SKM-1 treated with dmso at 0.1 percent for 144 hours (cell line): ENCODE measurements at regions not wholly inside any gene's neighbourhood (a gene's known extent, or its start where the extent isn't known, plus 50 kb on each side); places are given as distances from the start of the nearest gene placed in this dataset.
"Not testable (repeated sequence)": the region's sequence is repeated elsewhere in the genome, so short reads cannot be mapped to it uniquely, and the experiment has no call there.

Source experiments
- DNase-seq: peaks from one replicate; lab custom pipeline; 2025; ENCODE audit not compliant: unreplicated experiment; lab: John Stamatoyannopoulos, UW

DNA sequence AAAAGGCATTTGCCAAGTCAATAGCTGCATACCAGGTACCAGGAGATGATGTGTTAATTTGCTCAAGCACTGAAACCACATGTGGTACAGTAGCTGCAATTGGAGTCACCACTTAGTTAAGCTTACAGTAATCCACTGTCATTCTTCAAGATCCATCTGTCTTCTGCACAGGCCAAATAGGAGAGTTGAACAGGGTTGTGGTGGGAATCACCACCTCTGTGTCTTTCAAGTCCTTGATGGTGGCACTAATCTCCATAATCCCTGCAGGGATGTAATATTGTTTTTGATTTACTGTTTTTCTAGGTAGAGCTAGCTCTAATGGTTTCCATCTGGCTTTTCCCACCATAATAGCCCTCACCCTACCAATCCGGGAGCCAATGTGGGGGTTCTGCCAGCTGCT is 91.9 kb downstream of the FCRL5 start:
- no peak for DNase-seq

DNA sequence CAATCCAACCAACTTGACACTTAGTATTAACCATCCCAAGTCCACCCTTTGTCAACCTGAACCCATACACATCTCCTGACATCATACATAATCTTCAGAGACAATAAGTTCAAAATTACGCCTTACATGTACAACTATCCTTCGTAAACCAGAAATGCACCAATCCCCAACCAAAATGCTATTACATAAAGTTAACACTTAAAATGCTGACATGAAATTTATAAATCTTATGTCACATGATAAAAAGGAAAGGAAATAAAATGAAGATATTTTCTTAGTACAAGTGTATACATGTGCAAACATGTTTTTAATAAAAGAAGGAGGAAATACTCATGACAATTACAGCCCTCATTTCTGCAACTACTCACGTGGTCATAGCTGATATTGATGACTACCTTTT is 95.0 kb downstream of the FCRL5 start:
- DNase-seq = no peak

DNA sequence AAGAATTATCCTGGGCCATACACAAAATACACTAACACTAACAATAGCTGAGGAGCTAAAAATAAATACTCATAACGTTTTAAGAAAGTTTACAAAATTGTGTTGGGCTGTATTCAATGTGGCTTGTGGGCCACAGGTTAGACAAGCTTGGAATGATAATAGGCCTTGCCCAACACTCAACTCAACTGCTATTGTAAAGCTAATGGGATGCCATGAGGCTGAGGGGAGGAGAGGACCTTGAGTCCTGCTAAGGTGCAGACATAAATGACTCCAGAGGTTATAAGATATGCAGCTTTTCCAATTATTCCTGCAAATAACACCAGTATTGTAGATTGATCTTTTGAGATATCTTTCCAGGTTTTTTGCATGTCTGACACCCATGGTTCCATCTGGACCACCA is 97.0 kb downstream of the FCRL5 start:
- no peak for DNase-seq

DNA sequence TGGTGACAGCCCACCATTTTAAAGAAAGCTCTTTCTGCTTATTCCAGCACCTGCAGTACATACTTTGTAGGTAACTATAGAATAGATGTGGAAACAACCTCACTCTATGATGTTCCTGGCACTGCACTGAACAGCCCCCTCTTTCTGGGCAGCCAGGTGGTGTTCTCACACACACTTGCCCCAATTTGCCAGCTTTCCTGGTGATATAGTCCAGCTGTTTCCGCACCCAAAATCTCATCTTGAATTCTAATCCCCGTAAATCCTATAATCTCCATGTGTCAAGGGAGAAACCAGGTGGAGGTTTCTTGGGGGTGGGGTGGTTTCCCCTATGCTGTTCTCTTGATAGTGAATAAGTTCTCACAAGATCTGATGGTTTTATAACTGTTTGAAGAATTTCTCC is 102.2 kb downstream of the FCRL5 start:
- DNase-seq = no peak

DNA sequence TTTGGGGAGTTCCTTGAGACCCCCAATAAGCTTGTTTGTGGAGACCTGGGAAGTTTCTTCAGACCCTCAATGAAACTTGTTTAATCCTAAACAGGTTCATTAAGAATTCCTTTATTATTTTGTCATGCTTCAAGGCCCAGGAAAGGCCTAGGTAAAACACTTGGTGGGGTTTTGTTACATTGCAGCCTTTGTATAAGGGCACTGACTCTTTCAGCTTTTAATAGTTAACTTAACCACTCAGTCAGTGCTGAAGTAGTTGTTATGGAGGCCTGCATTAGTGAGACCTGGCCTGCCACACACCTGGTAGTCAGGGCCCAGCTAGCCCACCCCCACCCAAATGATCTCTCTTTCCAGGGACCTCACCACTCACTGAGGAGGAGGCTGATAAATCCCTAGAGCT is 103.7 kb downstream of the FCRL5 start:
- no peak for DNase-seq

DNA sequence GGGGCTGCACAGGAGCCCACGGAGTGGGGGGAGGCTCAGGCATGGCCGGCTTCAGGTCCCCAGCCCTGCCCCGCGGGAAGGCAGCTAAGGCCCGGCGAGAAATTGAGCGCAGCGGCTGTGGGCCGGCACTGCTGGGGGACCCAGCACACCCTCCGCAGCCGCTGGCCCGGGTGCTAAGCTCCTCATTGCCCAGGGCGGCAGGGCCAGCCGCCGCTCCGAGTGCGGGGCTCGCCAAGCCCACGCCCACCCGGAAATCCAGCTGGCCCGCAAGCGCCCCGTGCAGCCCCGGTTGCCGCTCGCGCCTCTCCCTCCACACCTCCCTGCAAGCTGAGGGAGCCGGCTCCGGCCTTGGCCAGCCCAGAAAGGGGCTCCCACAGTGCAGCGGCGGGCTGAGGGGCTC is 106.0 kb downstream of the FCRL5 start:
- DNase-seq = not testable (repeated sequence)

DNA sequence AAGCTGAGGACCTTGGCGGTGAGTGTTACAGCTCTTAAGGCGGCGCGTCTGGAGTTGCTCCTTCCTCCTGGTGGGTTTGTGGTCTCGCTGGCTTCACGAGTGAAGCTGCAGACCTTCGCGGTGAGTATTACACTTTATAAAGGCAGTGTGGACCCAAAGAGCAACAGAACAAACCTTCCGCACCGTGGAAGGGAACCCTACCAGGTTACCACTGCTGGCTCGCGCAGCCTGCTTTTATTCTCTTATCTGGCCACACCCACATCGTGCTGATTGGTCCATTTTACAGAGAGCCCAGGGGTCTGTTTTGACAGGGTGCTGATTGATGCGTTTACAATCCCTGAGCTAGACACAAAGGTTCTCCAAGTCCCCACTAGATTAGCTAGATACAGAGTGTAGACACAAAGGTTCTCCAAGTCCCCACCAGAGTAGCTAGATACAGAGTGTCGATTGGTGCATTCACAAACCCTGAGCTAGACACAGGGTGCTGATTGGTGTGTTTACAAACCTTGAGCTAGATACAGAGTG is 106.6 kb downstream of the FCRL5 start:
- not testable (repeated sequence) for DNase-seq

DNA sequence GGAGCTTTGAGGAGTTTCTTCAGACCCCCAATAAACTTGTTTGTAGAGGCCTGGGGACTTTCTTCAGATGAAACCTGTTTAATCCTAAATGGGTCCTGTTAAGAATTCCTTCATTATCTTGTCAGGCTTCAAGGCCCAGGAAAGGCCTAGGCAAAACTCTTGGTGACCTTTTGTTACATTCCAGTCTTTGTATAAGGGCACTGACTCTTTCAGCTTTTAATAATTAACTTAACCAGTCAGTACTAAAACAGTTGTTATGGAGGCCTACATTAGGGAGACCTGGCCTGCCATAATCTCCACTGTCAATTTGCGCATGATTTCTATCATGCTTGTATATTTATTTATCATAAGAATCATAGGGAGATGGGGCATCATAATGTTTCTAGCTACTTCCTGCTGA is 110.2 kb downstream of the FCRL5 start:
- no peak for DNase-seq

DNA sequence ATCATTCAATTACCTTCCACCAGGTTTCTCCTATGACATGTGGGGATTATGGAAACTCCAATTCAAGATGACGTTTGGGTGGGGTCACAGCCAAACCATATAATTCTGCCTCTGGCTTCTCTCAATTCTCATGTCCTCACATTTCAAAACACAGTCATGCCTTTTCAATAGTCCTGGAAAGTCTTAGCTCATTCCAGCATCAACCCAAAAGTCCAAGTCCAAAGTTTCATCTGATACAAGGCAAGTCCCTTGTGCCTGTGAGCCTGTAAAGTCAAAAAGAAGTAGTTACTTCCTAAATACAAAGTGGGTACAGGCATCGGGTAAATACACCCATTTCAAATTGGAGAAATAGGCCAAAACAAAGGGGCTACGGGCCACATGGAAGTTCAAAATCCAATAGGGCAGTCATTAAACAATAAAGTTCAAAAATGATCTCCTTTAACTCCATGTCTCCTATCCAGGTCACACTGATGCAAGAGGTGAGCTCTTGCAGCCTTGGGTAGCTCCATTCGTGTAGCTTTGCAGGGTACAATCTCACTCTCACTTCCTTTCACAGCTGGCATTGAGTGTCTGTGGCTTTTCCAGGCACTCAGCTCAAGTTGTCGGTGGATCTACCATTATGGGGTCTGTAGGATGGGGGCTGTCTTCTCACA is 112.9 kb downstream of the FCRL5 start:
- DNase-seq = no peak

DNA sequence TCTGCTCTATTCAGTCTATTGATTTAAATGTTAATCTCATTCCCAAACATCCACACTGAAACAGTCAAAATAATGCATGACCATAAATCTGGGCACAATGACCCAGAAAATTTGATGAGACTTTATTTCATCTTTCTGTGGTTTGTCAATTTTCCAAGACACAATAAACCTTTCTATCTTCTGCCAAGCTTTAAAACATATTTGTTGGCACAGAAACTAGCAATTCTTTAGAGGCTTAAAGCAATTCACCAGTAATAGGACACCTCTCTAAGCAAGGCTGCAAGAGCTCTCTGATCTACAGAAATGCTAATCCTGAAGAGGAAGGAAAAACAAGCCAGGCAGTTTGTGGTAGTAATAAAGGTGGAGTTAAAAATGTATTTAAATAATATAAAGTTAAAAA is 113.7 kb downstream of the FCRL5 start:
- DNase-seq = no peak

DNA sequence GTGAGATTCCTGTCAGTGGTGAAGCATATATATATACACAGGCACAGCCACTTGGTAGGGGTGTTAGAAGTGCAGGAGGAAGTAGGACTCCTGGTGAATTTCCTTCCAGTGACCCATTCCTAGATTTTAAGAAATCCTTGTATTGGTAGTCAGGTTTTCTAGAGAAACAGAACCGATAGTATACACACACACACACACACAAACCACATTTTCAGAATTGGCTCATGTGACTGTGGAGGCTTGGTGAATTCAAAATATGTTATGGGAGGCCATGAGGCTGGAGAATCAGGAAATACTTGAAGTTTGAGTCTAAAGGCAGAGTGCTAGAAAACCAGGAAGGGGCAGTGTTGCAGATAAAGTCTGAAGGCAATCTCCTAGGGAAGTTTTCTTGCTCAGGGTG is 114.2 kb downstream of the FCRL5 start:
- no peak for DNase-seq

DNA sequence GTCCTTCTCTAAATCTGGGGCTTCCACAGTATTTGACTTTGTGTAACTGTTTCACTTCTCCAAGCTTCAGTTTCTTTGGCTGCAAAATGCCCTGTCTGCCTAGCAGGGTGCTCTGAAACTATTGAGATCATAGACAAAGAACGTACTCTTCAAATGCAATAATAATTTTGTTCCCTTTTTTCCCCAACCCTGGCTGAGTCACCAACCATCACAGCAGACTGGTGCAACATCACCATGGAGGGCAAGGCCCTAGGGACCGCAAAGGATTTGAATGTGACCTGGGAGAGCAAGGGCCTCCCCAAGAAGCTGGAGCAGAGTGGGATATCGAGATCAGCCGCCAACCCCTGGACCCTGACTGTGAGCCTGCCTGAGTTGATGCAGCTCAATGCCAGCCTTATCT is 115.0 kb downstream of the FCRL5 start:
- peak; percentile 98 for DNase-seq

DNA sequence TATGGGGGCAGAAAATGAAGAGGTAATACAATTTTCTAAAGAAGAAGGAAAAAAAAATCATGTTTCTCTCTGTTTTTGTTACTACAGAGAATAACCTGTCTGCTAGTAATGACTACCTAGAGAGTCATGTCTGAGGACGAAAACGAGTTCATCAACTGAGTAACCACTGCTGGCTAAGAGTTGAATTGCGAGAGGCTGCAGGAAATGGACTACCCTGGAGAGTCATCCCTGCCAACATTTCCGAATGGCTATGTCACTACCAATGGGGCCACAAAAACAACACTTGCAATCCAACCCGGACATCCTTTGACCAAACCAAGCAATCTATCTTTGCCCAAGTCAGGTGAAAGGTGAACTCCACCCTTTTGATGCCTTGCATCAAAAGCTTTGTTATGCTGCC is 120.6 kb downstream of the FCRL5 start:
- no peak for DNase-seq

DNA sequence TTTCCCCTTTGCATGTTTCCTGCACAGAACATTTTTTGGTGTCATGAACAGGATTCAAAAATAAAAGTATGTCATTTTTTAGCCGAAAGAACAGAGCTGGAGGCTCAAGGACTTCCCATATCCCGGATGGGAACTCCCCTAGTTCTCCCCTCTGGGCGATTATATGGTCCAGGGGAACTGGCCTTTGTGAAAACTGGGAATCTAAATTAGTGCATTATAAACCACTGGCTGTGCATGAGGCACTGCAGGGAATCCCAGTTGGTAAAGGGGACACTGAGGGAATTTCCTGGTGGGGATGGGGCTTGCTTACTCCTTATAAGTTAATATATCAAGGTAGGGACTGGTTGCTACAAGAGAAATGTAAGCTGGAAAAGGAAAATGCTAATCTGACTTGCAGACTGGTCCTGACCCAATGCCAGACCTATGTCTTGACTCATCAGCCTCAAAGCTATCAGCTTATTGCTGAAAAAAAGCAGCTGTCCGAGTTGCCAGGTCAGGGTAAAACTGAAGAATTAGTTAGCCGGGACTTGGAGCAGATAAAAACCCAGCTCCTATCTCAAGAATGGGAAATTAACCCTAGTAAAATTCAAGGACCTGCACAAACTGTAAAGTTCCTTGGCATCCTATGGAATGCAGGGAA is 122.6 kb downstream of the FCRL5 start:
- DNase-seq = no peak

DNA sequence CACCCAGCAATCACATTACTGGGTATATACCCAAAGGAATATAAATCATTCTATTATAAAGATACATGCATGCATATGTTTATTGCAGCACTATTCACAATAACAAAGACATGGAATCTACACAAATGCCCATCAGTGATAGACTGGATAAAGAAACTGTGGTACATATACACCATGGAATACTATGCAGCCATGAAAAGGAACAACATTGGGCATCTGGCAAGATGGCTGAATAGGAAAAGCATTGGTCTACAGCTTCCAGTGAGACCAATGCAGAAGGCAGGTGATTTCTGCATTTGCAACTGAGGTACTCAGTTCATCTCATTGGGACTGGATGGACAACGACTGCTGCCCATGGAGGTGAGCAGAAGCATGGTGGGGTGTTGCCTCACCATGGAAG is 128.6 kb downstream of the FCRL5 start:
- not testable (repeated sequence) for DNase-seq

DNA sequence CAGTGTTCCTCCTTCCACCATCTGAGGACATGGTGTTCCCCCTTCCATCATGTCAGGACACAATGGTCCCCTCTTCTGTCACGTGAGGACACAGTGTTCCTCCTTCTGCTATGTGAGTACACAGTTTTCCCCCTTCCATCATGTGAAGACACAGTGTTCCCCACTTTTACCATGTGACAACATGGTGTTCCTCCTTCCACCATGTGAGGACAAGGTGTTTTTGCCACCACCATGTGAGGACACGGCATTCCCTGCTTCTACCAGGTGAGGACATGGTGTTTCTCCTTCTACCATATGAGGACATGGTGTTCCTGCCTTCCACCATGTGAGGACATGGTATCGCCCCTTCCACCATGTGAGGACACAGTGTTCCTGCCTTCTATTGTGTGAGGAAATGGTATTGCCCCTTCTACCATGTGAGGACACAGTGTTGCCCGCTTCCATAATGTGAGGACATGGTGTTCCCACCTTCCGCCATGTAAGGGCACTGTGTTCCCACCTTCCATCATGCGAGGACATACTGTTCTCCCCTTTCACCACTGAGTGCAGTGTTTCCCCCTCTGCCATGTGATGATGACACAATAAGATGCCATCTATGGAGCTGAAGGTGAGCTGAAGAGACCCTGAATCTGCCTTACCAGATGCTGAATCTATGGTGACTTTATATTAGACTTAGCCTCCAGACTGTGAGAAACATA is 132.3 kb downstream of the FCRL5 start:
- no peak for DNase-seq

DNA sequence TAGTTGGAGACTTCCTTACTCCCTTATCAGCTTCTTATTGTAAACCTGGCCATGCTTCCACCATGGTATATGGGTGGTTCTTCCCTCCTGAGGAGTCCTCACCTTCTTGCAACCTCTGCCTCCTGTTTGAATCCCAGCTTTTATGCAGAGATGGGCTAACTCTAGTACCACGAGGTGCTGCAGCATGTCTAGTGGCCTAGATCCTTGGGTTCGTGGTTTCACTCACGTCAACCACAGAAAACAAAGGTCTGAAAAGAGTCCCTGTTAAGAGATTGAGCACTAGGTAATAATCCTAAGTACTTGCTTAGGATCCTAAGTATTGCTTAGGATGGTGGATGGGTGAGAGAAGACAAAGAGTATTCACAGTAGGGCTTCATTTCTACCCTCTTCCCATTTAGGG is 133.7 kb downstream of the FCRL5 start:
- no peak for DNase-seq

DNA sequence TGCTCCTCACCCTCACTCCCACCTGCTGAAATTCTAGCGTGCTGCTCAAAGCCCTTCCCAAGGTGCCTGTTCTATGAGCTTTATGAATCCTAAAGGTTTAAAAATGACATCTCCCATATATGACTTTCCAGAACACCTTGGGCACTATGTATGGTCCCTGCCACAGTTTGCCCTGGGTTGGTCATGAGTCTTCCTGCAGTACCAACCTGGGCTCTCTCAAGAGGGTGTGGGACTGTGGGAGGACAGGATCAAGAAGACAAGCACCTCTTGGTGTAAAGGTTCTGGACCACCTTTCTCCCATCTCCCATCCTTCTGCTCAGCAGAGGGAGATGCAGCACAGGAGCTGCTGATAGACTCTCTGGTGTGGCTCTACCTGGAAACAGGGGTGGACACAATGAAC is 134.1 kb downstream of the FCRL5 start:
- DNase-seq = no peak

DNA sequence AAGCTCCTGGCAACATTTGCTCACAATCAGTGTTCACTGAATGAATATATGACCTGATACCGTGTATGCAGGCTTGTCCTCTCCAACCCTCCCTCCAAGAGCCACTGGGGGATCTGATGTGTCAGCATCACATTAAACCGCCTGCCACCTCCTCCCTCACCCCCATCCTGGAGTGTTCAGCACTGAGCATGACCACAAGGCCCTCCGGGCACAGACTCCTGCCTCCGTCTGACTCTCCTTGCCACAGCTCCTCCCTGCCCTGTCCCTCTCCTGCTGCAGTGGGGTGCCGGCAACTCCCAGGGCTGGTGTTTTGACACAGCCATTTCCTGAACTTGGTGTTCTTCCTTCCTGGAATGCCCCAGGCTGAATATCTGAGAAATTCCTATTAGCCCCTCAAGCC is 136.7 kb downstream of the FCRL5 start:
- DNase-seq = no peak

DNA sequence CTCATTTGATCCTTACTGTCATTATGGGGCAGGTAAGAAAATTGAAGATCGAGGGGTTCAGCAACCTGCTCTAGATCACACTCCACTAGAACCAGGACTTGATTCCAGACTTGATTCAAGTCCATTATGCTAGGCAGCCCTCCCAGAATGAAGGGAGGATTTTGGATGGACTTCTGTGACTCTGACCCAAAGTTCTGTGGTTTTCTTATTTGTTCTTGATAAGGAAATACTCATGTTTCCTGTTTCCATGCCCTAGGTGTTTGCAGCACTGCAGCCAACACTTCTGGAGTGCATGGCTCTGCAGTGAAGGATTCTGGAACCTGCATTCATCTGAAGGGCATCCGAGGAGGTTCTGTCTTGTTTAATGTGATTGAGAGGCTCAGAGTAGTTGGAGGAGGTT is 140.0 kb downstream of the FCRL5 start:
- DNase-seq = no peak

DNA sequence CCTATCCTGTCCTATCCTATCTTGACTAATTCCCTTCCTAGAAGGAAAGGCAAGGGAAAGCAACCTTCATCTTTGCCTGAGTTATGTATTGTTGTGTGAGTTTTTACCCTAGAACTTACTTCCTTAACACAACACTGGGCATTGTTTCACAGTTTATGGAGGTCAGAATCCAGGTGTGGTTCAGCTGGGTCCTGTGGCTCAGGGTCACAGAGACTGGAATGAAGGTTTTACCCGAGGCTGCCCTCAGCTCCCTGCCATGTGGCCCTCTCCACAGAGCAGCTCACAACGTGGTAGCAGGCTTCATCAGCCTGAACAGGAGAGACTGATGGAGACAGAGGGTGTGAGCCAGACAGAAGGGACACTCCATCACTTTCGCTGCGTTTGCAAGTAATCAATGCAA is 140.5 kb downstream of the FCRL5 start:
- DNase-seq = no peak

DNA sequence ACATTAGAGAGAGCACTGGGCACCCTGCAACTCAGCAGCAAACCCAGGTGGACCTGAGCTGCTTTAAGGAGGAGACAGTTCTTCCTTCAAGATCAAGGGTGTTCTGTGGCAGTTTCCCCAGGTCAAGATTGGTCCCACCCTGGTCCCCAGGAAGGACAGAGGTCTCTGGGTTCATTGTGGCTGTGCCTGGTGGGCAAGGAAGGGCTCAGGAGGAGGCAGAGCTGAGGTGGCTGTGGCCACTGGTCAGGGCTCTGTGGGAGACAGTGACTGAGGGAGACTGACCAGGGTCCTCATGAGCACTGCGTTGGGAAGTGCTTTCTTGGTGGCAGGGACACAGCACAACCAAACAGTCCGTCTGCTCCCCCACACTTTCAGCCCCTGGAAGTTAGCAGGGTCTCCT is 141.3 kb downstream of the FCRL5 start:
- no peak for DNase-seq
